Suprapubic skin (tissue), 3 donors: ENCODE measurements at regions not wholly inside any gene's neighbourhood (a gene's known extent, or its start where the extent isn't known, plus 50 kb on each side); places are given as distances from the start of the nearest gene placed in this dataset.

Experiments used
- CTCF ChIP-seq, 2 donors: fragments of 200-600 bp in 1 of 2; fragments of 450-650 bp in 1 of 2; sonication (generic) in 1 of 2; IDR thresholded peaks; one replicate each; pipeline ENCODE4 v1.5.1; 2016 to 2019; ENCODE audit warnings: antibody characterized with exemption in 2 of 2, mild to moderate bottlenecking in 1 of 2, moderate library complexity in 1 of 2
- EP300 ChIP-seq: sonication (generic); formaldehyde crosslinking; IDR thresholded peaks from one replicate; pipeline ENCODE4 v1.6.1; 2017; ENCODE audit warnings: antibody characterized with exemption
- POLR2A ChIP-seq, 2 donors: fragments of 450-650 bp; IDR thresholded peaks; one replicate each; pipeline ENCODE4 v1.6.1; 2017; ENCODE audit warnings: antibody characterized with exemption in 2 of 2, mild to moderate bottlenecking in 2 of 2, moderate library complexity in 2 of 2

DNA sequence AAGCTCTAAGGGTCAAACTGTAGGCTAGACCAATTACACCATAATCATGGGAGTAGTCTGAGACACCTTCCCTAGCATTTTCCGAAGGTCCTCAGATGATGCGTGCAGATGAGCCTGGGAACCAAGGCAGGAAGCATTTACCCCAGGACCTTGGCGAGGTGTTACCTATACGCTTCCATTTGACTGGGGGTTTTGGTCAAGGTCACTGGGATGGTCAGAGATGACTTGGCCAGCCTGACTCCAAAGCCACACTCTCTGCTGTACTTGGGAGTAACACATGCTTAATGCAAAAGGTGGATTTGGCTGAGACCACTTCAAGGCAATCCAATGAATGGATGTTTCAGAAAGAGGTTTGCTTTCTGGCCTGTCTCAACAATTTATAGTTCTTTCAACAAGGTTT is 98.9 kb upstream of the IRS2 start:
- no peak for TF ChIP-seq CTCF (IDR thresholded peaks at IDR 0.05)
- TF ChIP-seq POLR2A (IDR thresholded peaks at IDR 0.05): no peak
- no peak for TF ChIP-seq EP300
